Ishikawa (cell line): ENCODE measurements at regions not wholly inside any gene's neighbourhood (a gene's known extent, or its start where the extent isn't known, plus 50 kb on each side); places are given as distances from the start of the nearest gene placed in this dataset.

Experiments
- CEBPB ChIP-seq: IDR thresholded peaks from 2 replicates; pipeline ENCODE4 v1.6.1; 2012
- CREB1 ChIP-seq: IDR thresholded peaks from 2 replicates; pipeline ENCODE4 v1.6.1; 2012; ENCODE audit warnings: low read depth
- EGR1 ChIP-seq: IDR thresholded peaks from 2 replicates; pipeline ENCODE4 v1.6.1; 2012
- EP300 ChIP-seq: IDR thresholded peaks from 2 replicates; pipeline ENCODE4 v1.6.1; 2012; ENCODE audit warnings: borderline replicate concordance
- FOXM1 ChIP-seq: IDR thresholded peaks from 2 replicates; pipeline ENCODE4 v1.6.1; 2012; ENCODE audit warnings: low read depth, borderline replicate concordance
- MAX ChIP-seq: IDR thresholded peaks from 2 replicates; pipeline ENCODE4 v1.6.1; 2012
- NFIC ChIP-seq: IDR thresholded peaks from 2 replicates; pipeline ENCODE4 v1.6.1; 2012
- RAD21 ChIP-seq: IDR thresholded peaks from 2 replicates; pipeline ENCODE4 v1.6.1; 2012; ENCODE audit warnings: low read depth
- REST ChIP-seq: IDR thresholded peaks from 2 replicates; pipeline ENCODE4 v1.6.1; 2012; ENCODE audit warnings: low read depth, mild to moderate bottlenecking
- TAF1 ChIP-seq: IDR thresholded peaks from 2 replicates; pipeline ENCODE4 v1.6.1; 2012; ENCODE audit warnings: low read depth, mild to moderate bottlenecking
- TCF12 ChIP-seq: IDR thresholded peaks from 2 replicates; pipeline ENCODE4 v1.6.1; 2012; ENCODE audit warnings: low read depth
- TEAD4 ChIP-seq: IDR thresholded peaks from 2 replicates; pipeline ENCODE4 v1.6.1; 2012
- USF1 ChIP-seq: IDR thresholded peaks from 2 replicates; pipeline ENCODE4 v1.6.1; 2012
- YY1 ChIP-seq: IDR thresholded peaks from 2 replicates; pipeline ENCODE4 v1.6.1; 2012; ENCODE audit warnings: low read depth
- ZBTB7A ChIP-seq: IDR thresholded peaks from 2 replicates; pipeline ENCODE4 v1.6.1; 2012; ENCODE audit warnings: low read depth

GRCh38 chr4:126768338-126768737 is 864.4 kb upstream of the INTU start:
- TF ChIP-seq MAX (no peak), RAD21 (no peak), REST (no peak), EP300 (no peak), USF1 (no peak), TAF1 (no peak)

GRCh38 chr4:126772662-126773061 is 860.1 kb upstream of the INTU start:
- TF ChIP-seq REST: no peak
- no peak for TF ChIP-seq CREB1
- TF ChIP-seq CEBPB: no peak
- no peak for TF ChIP-seq NFIC
- no peak for TF ChIP-seq FOXM1

GRCh38 chr4:126775485-126776106 is 857.2 kb upstream of the INTU start:
- TF ChIP-seq EGR1 (no peak), TEAD4 (no peak), CREB1 (no peak), NFIC (no peak), REST (no peak), EP300 (no peak), RAD21 (no peak), ZBTB7A (no peak), MAX (no peak), TCF12 (no peak), USF1 (no peak), YY1 (no peak), CEBPB (no peak)

- TF ChIP-seq TAF1: no peak
- TF ChIP-seq YY1: no peak
- TF ChIP-seq TCF12: no peak
- TF ChIP-seq EGR1: no peak
- TF ChIP-seq USF1: no peak
- TF ChIP-seq TEAD4: no peak
- TF ChIP-seq RAD21: no peak
- TF ChIP-seq EP300: no peak
- TF ChIP-seq NFIC: no peak
- no peak for TF ChIP-seq CEBPB
- TF ChIP-seq FOXM1: no peak
- TF ChIP-seq CREB1: no peak
- no peak for TF ChIP-seq ZBTB7A
- no peak for TF ChIP-seq MAX
- no peak for TF ChIP-seq REST
Measured at GRCh38 chr4:126776361-126776760, 856.4 kb upstream of the INTU start.
